H9 (cell line): ENCODE measurements at regions not wholly inside any gene's neighbourhood (a gene's known extent, or its start where the extent isn't known, plus 50 kb on each side); places are given as distances from the start of the nearest gene placed in this dataset.

Source experiments
- DNase-seq: peaks from one replicate; pipeline ENCODE4 v3.0.0-alpha.2; 2017
- H2AFZ ChIP-seq: one replicate; pipeline ENCODE4 v1.6.1; 2013; ENCODE audit warnings: mild to moderate bottlenecking, low read length, control low read depth, moderate library complexity
- H2AK5ac ChIP-seq: 2 replicates; pipeline ENCODE4 v1.6.1; 2013; ENCODE audit warnings: low read length, control low read depth, mixed read lengths; ENCODE audit not compliant: insufficient read length
- H2BK120ac ChIP-seq: one replicate; pipeline ENCODE4 v1.6.1; 2013; ENCODE audit warnings: low read depth, mild to moderate bottlenecking, low read length, control low read depth, inconsistent platforms; ENCODE audit not compliant: poor library complexity, severe bottlenecking
- H2BK12ac ChIP-seq: 2 replicates; pipeline ENCODE4 v1.6.1; 2013; ENCODE audit warnings: low read length, control low read depth, mixed read lengths, low read depth; ENCODE audit not compliant: insufficient read length
- H2BK15ac ChIP-seq: 2 replicates; pipeline ENCODE4 v1.6.1; 2013; ENCODE audit warnings: low read depth, low read length, control low read depth
- H2BK20ac ChIP-seq: one replicate; pipeline ENCODE4 v1.6.1; 2013; ENCODE audit warnings: low read depth, mild to moderate bottlenecking, low read length, control low read depth, inconsistent platforms; ENCODE audit not compliant: poor library complexity, severe bottlenecking
- H2BK5ac ChIP-seq: 2 replicates; pipeline ENCODE4 v1.6.1; 2013; ENCODE audit warnings: low read length, control low read depth, mixed read lengths; ENCODE audit not compliant: insufficient read length
- H3K14ac ChIP-seq: 2 replicates; pipeline ENCODE4 v1.6.1; 2013; ENCODE audit warnings: low read length, control low read depth; ENCODE audit not compliant: insufficient read depth
- H3K18ac ChIP-seq: 2 replicates; pipeline ENCODE4 v1.6.1; 2013; ENCODE audit warnings: low read depth, mild to moderate bottlenecking, mixed read lengths, low read length, control low read depth; ENCODE audit not compliant: insufficient read length
- H3K23ac ChIP-seq: 2 replicates; pipeline ENCODE4 v1.6.1; 2013; ENCODE audit warnings: low read length, control low read depth, mixed read lengths, low read depth; ENCODE audit not compliant: insufficient read length
- H3K23me2 ChIP-seq: 2 replicates; pipeline ENCODE4 v1.6.1; 2013; ENCODE audit warnings: low read depth, mild to moderate bottlenecking, mixed read lengths, low read length, control low read depth; ENCODE audit not compliant: insufficient read length, poor library complexity, severe bottlenecking
- H3K27ac ChIP-seq: 2 replicates; pipeline ENCODE4 v1.5.1; 2013; ENCODE audit warnings: low read length, control low read depth, mixed read lengths, low read depth; ENCODE audit not compliant: insufficient read length
- H3K27me3 ChIP-seq: 2 replicates; pipeline ENCODE4 v1.6.1; 2013; ENCODE audit warnings: low read length, control low read depth, inconsistent platforms; ENCODE audit not compliant: insufficient read depth
- H3K4ac ChIP-seq: 2 replicates; pipeline ENCODE4 v1.6.1; 2013; ENCODE audit warnings: low read depth, mild to moderate bottlenecking, control low read depth, inconsistent platforms, low read length, moderate library complexity
- H3K4me1 ChIP-seq: 2 replicates; pipeline ENCODE4 v1.6.1; 2013; ENCODE audit warnings: low read length, control low read depth, inconsistent platforms; ENCODE audit not compliant: insufficient read depth
- H3K4me2 ChIP-seq: 2 replicates; pipeline ENCODE4 v1.6.1; 2013; ENCODE audit warnings: low read length, control low read depth, mixed read lengths; ENCODE audit not compliant: insufficient read length, insufficient read depth
- H3K56ac ChIP-seq: 2 replicates; pipeline ENCODE4 v1.6.1; 2013; ENCODE audit warnings: low read depth, mild to moderate bottlenecking, mixed read lengths, low read length, control low read depth; ENCODE audit not compliant: insufficient read length
- H3K79me1 ChIP-seq: 2 replicates; pipeline ENCODE4 v1.6.1; 2013; ENCODE audit warnings: low read depth, mild to moderate bottlenecking, moderate library complexity, low read length, control low read depth, inconsistent platforms; ENCODE audit not compliant: insufficient read depth, poor library complexity, severe bottlenecking
- H3K79me2 ChIP-seq: 2 replicates; pipeline ENCODE4 v1.6.1; 2013; ENCODE audit warnings: low read length, control low read depth, inconsistent platforms; ENCODE audit not compliant: insufficient read depth
- H3K9ac ChIP-seq: 2 replicates; pipeline ENCODE4 v1.6.1; 2013; ENCODE audit warnings: low read length, control low read depth, mixed read lengths; ENCODE audit not compliant: insufficient read length; ENCODE audit errors: extremely low read depth
- H3K9me3 ChIP-seq: one replicate; pipeline ENCODE4 v1.6.1; 2013; ENCODE audit warnings: low read depth, low read length, inconsistent platforms; ENCODE audit not compliant: control insufficient read depth
- H3T11ph ChIP-seq: one replicate; pipeline ENCODE4 v1.6.1; 2013; ENCODE audit warnings: mild to moderate bottlenecking, low read length, control low read depth, inconsistent platforms
- H4K20me1 ChIP-seq: one replicate; pipeline ENCODE4 v1.6.1; 2013; ENCODE audit not compliant: control insufficient read depth, insufficient read length, insufficient read depth
- H4K5ac ChIP-seq: 2 replicates; pipeline ENCODE4 v1.6.1; 2013; ENCODE audit warnings: low read depth, mild to moderate bottlenecking, mixed read lengths, low read length, control low read depth; ENCODE audit not compliant: insufficient read length
- H4K8ac ChIP-seq: replicated peaks from 2 replicates; pipeline ENCODE4 v1.6.1; 2013; ENCODE audit warnings: low read length, control low read depth, mixed read lengths, low read depth; ENCODE audit not compliant: insufficient read length
- H4K91ac ChIP-seq: 2 replicates; pipeline ENCODE4 v1.6.1; 2013; ENCODE audit warnings: low read depth, mild to moderate bottlenecking, moderate library complexity, mixed read lengths, low read length, control low read depth; ENCODE audit not compliant: insufficient read length
- H3K27ac Mint-ChIP-seq, 3 experiments: 2 replicates in 2 of 3; 3 replicates in 1 of 3; pipeline ENCODE4 v1.8.0; 2020 to 2021; ENCODE audit warnings: mixed read lengths in 3 of 3, mild to moderate bottlenecking in 1 of 3, moderate library complexity in 1 of 3
- H3K27me3 Mint-ChIP-seq: 2 replicates; pipeline ENCODE4 v1.8.0; 2021; ENCODE audit warnings: low read depth, mild to moderate bottlenecking, moderate library complexity, mixed read lengths
- H3K36me3 Mint-ChIP-seq, 3 experiments: 2 replicates in 2 of 3; 3 replicates in 1 of 3; pipeline ENCODE4 v1.8.0; 2020 to 2021; ENCODE audit warnings: low read depth in 3 of 3, mixed read lengths in 3 of 3; ENCODE audit not compliant: insufficient read depth in 1 of 3
- H3K4me1 Mint-ChIP-seq, 2 experiments: 2 replicates each; pipeline ENCODE4 v1.8.0; 2020; ENCODE audit warnings: mixed read lengths in 2 of 2
- H3K4me3 Mint-ChIP-seq, 2 experiments: 2 replicates in 1 of 2; 3 replicates in 1 of 2; pipeline ENCODE4 v1.8.0; 2020 to 2021; ENCODE audit warnings: mild to moderate bottlenecking in 2 of 2, mixed read lengths in 2 of 2, moderate library complexity in 1 of 2
- H3K9me3 Mint-ChIP-seq, 2 experiments: 2 replicates in 1 of 2; 3 replicates in 1 of 2; pipeline ENCODE4 v1.8.0; 2020; ENCODE audit warnings: mild to moderate bottlenecking in 2 of 2, mixed read lengths in 2 of 2, moderate library complexity in 1 of 2
- WGBS: extraction: QIAGEN DNeasy Blood & Tissue Kit; methylation state at CpG from one replicate; pipeline ENCODE4 v1.1.7; 2013; ENCODE audit warnings: missing lambda C conversion rate, low lambda C conversion rate, mixed read lengths; ENCODE audit not compliant: insufficient read length; ENCODE audit errors: extremely low coverage; 5-methylcytosine and 5-hydroxymethylcytosine counted together
- TF ChIP-seq, protein P1 (sequence below): fragments of 200-600 bp; sonication (generic); conservative IDR thresholded peaks from 3 replicates; pipeline ENCODE4 v1.8.0; 2021; ENCODE audit warnings: antibody characterized with exemption, mild to moderate bottlenecking

DNA sequence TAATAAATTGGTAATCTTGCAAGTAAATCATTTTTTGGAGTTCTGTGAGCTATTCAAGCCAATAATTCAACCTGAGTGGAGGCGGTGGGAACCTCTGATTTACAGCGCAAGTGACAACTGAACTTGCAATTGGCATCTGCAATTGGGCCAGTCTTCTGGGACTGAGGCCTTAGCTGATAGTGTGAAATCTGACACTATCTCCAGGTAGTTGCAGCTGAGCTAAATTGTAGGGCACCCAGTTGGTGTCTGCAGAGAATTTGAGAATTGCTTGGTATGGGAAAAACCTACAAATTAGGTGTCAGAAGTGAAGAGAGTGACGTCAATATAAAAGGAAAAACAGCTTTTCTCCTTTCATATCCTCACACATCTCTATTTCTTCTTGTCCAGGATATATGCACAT lies 1633.6 kb upstream of the GOT2 start:
- Mint-ChIP-seq H3K9me3 (peaks cover 7 to 11% of the 10 kb centered on the region in 2 experiments; a peak in 4 of 5 replicates), H3K27ac (no peak overlapping the region), H3K4me1 (peaks cover 7 to 11% of the 10 kb centered on the region in 2 experiments), H3K4me3 (no peak overlapping the region), H3K27me3 (no peaks in the 10 kb centered on the region; the same call in 1 of the 2 replicates), H3K36me3 (peaks cover 0 to 2% (median 0%) of the 10 kb centered on the region in 3 experiments; a peak in 2 of 7 replicates)
- H3K23me2 ChIP-seq, result no peaks in the 10 kb centered on the region
- H2AFZ ChIP-seq, result no peak overlapping the region
- H3K9me3 ChIP-seq, result no peaks in the 10 kb centered on the region
- no peak overlapping the region for H4K91ac ChIP-seq
- H2BK20ac ChIP-seq, result no peak overlapping the region
- H2BK5ac ChIP-seq, result no peak overlapping the region
- no peak overlapping the region for H3K23ac ChIP-seq
- no peak overlapping the region for H2BK120ac ChIP-seq
- no peak overlapping the region for H3T11ph ChIP-seq
- H3K79me1 ChIP-seq, result no peaks in the 10 kb centered on the region
- WGBS, result no CpG with 5 or more reads among the region's 3 CpGs
- H3K27me3 ChIP-seq, result no peaks in the 10 kb centered on the region
- no peak overlapping the region for H3K27ac ChIP-seq
- H3K4me2 ChIP-seq, result no peak overlapping the region
- H3K18ac ChIP-seq, result no peak overlapping the region
- no peak for DNase-seq
- no peak overlapping the region for H3K56ac ChIP-seq
- TF ChIP-seq, protein P1, sequence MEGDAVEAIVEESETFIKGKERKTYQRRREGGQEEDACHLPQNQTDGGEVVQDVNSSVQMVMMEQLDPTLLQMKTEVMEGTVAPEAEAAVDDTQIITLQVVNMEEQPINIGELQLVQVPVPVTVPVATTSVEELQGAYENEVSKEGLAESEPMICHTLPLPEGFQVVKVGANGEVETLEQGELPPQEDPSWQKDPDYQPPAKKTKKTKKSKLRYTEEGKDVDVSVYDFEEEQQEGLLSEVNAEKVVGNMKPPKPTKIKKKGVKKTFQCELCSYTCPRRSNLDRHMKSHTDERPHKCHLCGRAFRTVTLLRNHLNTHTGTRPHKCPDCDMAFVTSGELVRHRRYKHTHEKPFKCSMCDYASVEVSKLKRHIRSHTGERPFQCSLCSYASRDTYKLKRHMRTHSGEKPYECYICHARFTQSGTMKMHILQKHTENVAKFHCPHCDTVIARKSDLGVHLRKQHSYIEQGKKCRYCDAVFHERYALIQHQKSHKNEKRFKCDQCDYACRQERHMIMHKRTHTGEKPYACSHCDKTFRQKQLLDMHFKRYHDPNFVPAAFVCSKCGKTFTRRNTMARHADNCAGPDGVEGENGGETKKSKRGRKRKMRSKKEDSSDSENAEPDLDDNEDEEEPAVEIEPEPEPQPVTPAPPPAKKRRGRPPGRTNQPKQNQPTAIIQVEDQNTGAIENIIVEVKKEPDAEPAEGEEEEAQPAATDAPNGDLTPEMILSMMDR, result no peak
- H3K14ac ChIP-seq, result no peak overlapping the region
- no peaks in the 10 kb centered on the region for H3K79me2 ChIP-seq
- H2BK15ac ChIP-seq, result no peak overlapping the region
- H2BK12ac ChIP-seq, result no peak overlapping the region
- no peak overlapping the region for H3K9ac ChIP-seq
- H2AK5ac ChIP-seq, result no peak overlapping the region
- H4K20me1 ChIP-seq, result no peaks in the 10 kb centered on the region
- H4K8ac ChIP-seq, result no peak overlapping the region
- no peak overlapping the region for H3K4ac ChIP-seq
- no peaks in the 10 kb centered on the region; the same call in 1 of the 2 replicates for H3K4me1 ChIP-seq
- H4K5ac ChIP-seq, result no peak overlapping the region
